KMS-11 (cell line): ENCODE measurements at regions not wholly inside any gene's neighbourhood (a gene's known extent, or its start where the extent isn't known, plus 50 kb on each side); places are given as distances from the start of the nearest gene placed in this dataset.

Source experiments
- H2AFZ ChIP-seq: fragments of 200-600 bp; sonication (generic); 2 replicates; pipeline ENCODE4 v1.6.1; 2016; ENCODE audit warnings: antibody characterized with exemption, mixed run types, low read depth
- H3K27ac ChIP-seq: fragments of 200-600 bp; sonication (generic); 2 replicates; pipeline ENCODE4 v1.6.1; 2016; ENCODE audit warnings: mild to moderate bottlenecking, mixed run types
- H3K27me3 ChIP-seq: fragments of 200-600 bp; sonication (generic); 2 replicates; pipeline ENCODE4 v1.6.1; 2017; ENCODE audit warnings: mild to moderate bottlenecking, low read depth, mixed run types, moderate library complexity; ENCODE audit not compliant: insufficient read depth
- H3K36me3 ChIP-seq: fragments of 200-600 bp; sonication (generic); 2 replicates; pipeline ENCODE4 v1.6.1; 2017; ENCODE audit warnings: mild to moderate bottlenecking, mixed run types; ENCODE audit not compliant: insufficient read depth
- H3K4me1 ChIP-seq: fragments of 200-600 bp; sonication (generic); 2 replicates; pipeline ENCODE4 v1.6.1; 2016; ENCODE audit warnings: mild to moderate bottlenecking, low read depth, mixed run types; ENCODE audit not compliant: poor library complexity, severe bottlenecking
- H3K4me2 ChIP-seq: fragments of 200-600 bp; sonication (generic); 2 replicates; pipeline ENCODE4 v1.7.0; 2016; ENCODE audit warnings: mild to moderate bottlenecking, mixed run types
- H3K4me3 ChIP-seq: fragments of 200-600 bp; sonication (generic); IDR thresholded peaks from 2 replicates; pipeline ENCODE4 v1.6.1; 2017; ENCODE audit warnings: low read depth, low read length, mixed read lengths; ENCODE audit not compliant: insufficient read depth
- H3K79me2 ChIP-seq: fragments of 200-600 bp; sonication (generic); 2 replicates; pipeline ENCODE4 v1.6.1; 2016; ENCODE audit warnings: low read depth, mixed run types; ENCODE audit not compliant: insufficient read depth
- H3K9ac ChIP-seq: fragments of 200-600 bp; sonication (generic); 2 replicates; pipeline ENCODE4 v1.6.1; 2016; ENCODE audit warnings: mild to moderate bottlenecking, mixed run types
- H4K20me1 ChIP-seq: fragments of 200-600 bp; sonication (generic); 2 replicates; pipeline ENCODE4 v1.6.1; 2016; ENCODE audit warnings: mild to moderate bottlenecking, mixed run types; ENCODE audit not compliant: insufficient read depth
- CTCF ChIP-seq: fragments of 200-600 bp; sonication (generic); conservative IDR thresholded peaks from 2 replicates; pipeline ENCODE4 v1.6.1; 2017; ENCODE audit warnings: low read depth, mild to moderate bottlenecking, antibody characterized with exemption, low read length, moderate library complexity, mixed read lengths

DNA sequence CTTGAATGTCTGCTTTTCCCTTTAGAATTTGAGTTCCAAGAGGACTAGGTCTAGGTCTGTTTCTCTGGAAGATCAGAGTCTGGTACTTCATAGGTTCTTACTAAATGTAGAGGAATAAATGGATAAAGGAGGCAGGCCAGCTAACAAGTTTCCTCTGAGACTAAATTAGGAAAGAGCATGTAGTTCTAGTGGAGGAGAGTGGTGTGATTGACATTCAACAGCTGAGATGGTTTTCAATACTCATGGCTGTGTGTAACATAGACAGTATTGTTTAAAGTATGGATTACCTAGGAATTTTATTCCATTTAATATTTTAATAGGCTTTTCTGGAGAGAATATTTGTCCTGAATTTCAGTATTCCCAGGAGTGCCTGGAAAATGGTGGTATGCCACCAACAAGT lies 364.7 kb downstream of the METTL15 start:
- TF ChIP-seq CTCF = no peak
- no peak overlapping the region for H3K27ac ChIP-seq
- H3K79me2 ChIP-seq = no peaks in the 10 kb centered on the region
- H3K4me2 ChIP-seq = no peak overlapping the region
- H3K36me3 ChIP-seq = no peaks in the 10 kb centered on the region
- H2AFZ ChIP-seq = no peak overlapping the region
- H3K4me1 ChIP-seq = no peaks in the 10 kb centered on the region
- H3K27me3 ChIP-seq = no peaks in the 10 kb centered on the region
- H3K9ac ChIP-seq = no peak overlapping the region
- no peak overlapping the region for H3K4me3 ChIP-seq
- H4K20me1 ChIP-seq = no peaks in the 10 kb centered on the region

DNA sequence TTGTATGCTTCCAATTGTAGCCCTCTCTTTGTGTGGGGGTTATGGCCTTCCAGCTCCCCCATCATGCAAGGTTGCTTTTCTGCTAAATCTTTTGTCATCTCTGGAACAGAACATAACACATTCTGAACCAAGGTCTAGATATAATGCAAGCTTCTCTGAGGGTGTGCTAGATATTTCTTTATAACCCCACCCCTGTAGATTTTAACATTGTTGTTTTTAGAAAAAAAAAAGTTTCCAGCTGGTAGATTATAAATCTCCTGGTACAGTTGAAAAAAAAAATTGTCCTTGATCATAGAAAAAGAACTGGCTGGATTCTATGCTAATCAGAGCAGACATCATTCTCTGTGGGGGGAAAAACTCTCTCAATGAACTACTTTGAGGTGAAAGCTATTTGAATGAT lies 363.3 kb downstream of the METTL15 start:
- no peak for TF ChIP-seq CTCF
- no peak overlapping the region for H3K4me2 ChIP-seq
- H3K4me3 ChIP-seq = no peak overlapping the region
- no peak overlapping the region for H3K9ac ChIP-seq
- H3K4me1 ChIP-seq = no peaks in the 10 kb centered on the region
- no peaks in the 10 kb centered on the region for H3K36me3 ChIP-seq
- H2AFZ ChIP-seq = no peak overlapping the region
- H3K27ac ChIP-seq = no peak overlapping the region
- H3K27me3 ChIP-seq = no peaks in the 10 kb centered on the region
- H3K79me2 ChIP-seq = no peaks in the 10 kb centered on the region
- no peaks in the 10 kb centered on the region for H4K20me1 ChIP-seq

- no peak for TF ChIP-seq CTCF
- Histone ChIP-seq H3K27ac (no peak overlapping the region), H2AFZ (no peak overlapping the region), H3K36me3 (no peaks in the 10 kb centered on the region), H3K4me2 (no peak overlapping the region), H3K27me3 (no peaks in the 10 kb centered on the region), H3K79me2 (no peaks in the 10 kb centered on the region), H3K4me3 (no peak overlapping the region), H4K20me1 (no peaks in the 10 kb centered on the region), H3K4me1 (no peaks in the 10 kb centered on the region), H3K9ac (no peak overlapping the region)
Observed at GRCh38 chr11:28470180-28470579, 362.0 kb downstream of the METTL15 start.

- TF ChIP-seq CTCF = no peak
- Histone ChIP-seq H3K27ac (no peak overlapping the region), H3K4me3 (no peak overlapping the region), H3K4me1 (no peaks in the 10 kb centered on the region), H3K27me3 (no peaks in the 10 kb centered on the region), H2AFZ (no peak overlapping the region), H3K4me2 (no peak overlapping the region), H3K9ac (no peak overlapping the region), H3K36me3 (no peaks in the 10 kb centered on the region), H3K79me2 (no peaks in the 10 kb centered on the region), H4K20me1 (no peaks in the 10 kb centered on the region)
Observed at GRCh38 chr11:28466506-28466905, 358.3 kb downstream of the METTL15 start.
